CD14-positive monocyte (primary cell): ENCODE measurements at regions not wholly inside any gene's neighbourhood (a gene's known extent, or its start where the extent isn't known, plus 50 kb on each side); places are given as distances from the start of the nearest gene placed in this dataset.

Experiments used
- DNase-seq, 3 donors: peaks; one replicate each; pipeline ENCODE4 v3.0.0-alpha.2; 2011 to 2022
- H2AFZ ChIP-seq: 2 replicates; pipeline ENCODE4 v1.6.0; 2012; ENCODE audit warnings: mild to moderate bottlenecking, low read depth, low read length, inconsistent platforms; ENCODE audit not compliant: insufficient read depth, poor library complexity, severe bottlenecking
- H3K27ac ChIP-seq, 2 donors: 1 replicate in 1 of 2; 2 replicates in 1 of 2; pipeline ENCODE4 v1.5.1; 2012 to 2013; ENCODE audit warnings: low read length in 2 of 2, control low read depth in 1 of 2, inconsistent platforms in 1 of 2, low read depth in 1 of 2, mild to moderate bottlenecking in 1 of 2
- H3K27me3 ChIP-seq, 2 donors: one replicate each; pipeline versions ENCODE4 v1.6.0 to v1.6.1; 2011 to 2013; ENCODE audit warnings: low read length in 2 of 2; ENCODE audit not compliant: control insufficient read depth in 2 of 2, insufficient read depth in 2 of 2
- H3K36me3 ChIP-seq, 2 donors: replicated peaks in 1 of 2; 1 replicate in 1 of 2; 2 replicates in 1 of 2; pipeline versions ENCODE4 v1.5.1 to v1.6.1; 2012 to 2013; ENCODE audit warnings: low read length in 2 of 2, control low read depth in 1 of 2, inconsistent platforms in 1 of 2, mild to moderate bottlenecking in 1 of 2; ENCODE audit not compliant: insufficient read depth in 2 of 2, control insufficient read depth in 1 of 2
- H3K4me1 ChIP-seq, 2 donors: 1 replicate in 1 of 2; 2 replicates in 1 of 2; pipeline versions ENCODE4 v1.5.1 to v1.6.1; 2012 to 2013; ENCODE audit warnings: low read length in 2 of 2, control low read depth in 1 of 2, inconsistent platforms in 1 of 2, mild to moderate bottlenecking in 1 of 2, moderate library complexity in 1 of 2; ENCODE audit not compliant: insufficient read depth in 2 of 2, control insufficient read depth in 1 of 2
- H3K4me2 ChIP-seq: replicated peaks from 2 replicates; pipeline ENCODE3; 2012; ENCODE audit warnings: low read length, moderate library complexity, mild to moderate bottlenecking; ENCODE audit not compliant: poor library complexity, severe bottlenecking; ENCODE audit errors: extremely low read depth
- H3K4me3 ChIP-seq, 3 experiments: fragments of 200-600 bp in 1 of 3; sonication (generic) in 1 of 3; replicated peaks in 1 of 3; 1 replicate in 2 of 3; 2 replicates in 1 of 3; pipeline ENCODE4 v1.5.1; 2011 to 2013; ENCODE audit warnings: low read length in 3 of 3, mild to moderate bottlenecking in 3 of 3, control low read depth in 2 of 3, low read depth in 2 of 3, inconsistent platforms in 1 of 3, moderate library complexity in 1 of 3
- H3K79me2 ChIP-seq: 2 replicates; pipeline ENCODE4 v1.6.0; 2012; ENCODE audit warnings: mild to moderate bottlenecking, control low read depth, inconsistent platforms, low read length, moderate library complexity; ENCODE audit not compliant: insufficient read depth
- H3K9ac ChIP-seq: 2 replicates; pipeline ENCODE4 v1.6.0; 2017; ENCODE audit warnings: low read length, mild to moderate bottlenecking; ENCODE audit not compliant: insufficient read depth, poor library complexity, severe bottlenecking
- H3K9me3 ChIP-seq, 2 donors: replicated peaks in 1 of 2; 1 replicate in 1 of 2; 2 replicates in 1 of 2; pipeline versions ENCODE4 v1.5.1 to v1.6.1; 2012 to 2013; ENCODE audit warnings: low read length in 2 of 2, control low read depth in 1 of 2; ENCODE audit not compliant: control insufficient read depth in 1 of 2, insufficient read depth in 1 of 2
- H4K20me1 ChIP-seq: 2 replicates; pipeline ENCODE4 v1.6.0; 2012; ENCODE audit warnings: mild to moderate bottlenecking, low read length, control low read depth, moderate library complexity; ENCODE audit not compliant: insufficient read depth
- H3K27ac Mint-ChIP-seq, 7 donors: one replicate each; pipeline ENCODE4 v1.8.0; 2020; ENCODE audit warnings: mild to moderate bottlenecking in 7 of 7, mixed read lengths in 7 of 7, moderate library complexity in 6 of 7, inconsistent platforms in 2 of 7
- H3K27me3 Mint-ChIP-seq, 3 donors: one replicate each; pipeline ENCODE4 v1.8.0; 2021 to 2022; ENCODE audit warnings: low read depth in 3 of 3, mild to moderate bottlenecking in 3 of 3, mixed read lengths in 3 of 3, moderate library complexity in 3 of 3, inconsistent platforms in 1 of 3
- H3K36me3 Mint-ChIP-seq, 2 donors: one replicate each; pipeline ENCODE4 v1.8.0; 2020; ENCODE audit warnings: mixed read lengths in 2 of 2, inconsistent platforms in 1 of 2, mild to moderate bottlenecking in 1 of 2
- H3K4me1 Mint-ChIP-seq: one replicate; pipeline ENCODE4 v1.8.0; 2020; ENCODE audit warnings: mild to moderate bottlenecking, mixed read lengths
- H3K4me3 Mint-ChIP-seq, 2 donors: one replicate each; pipeline ENCODE4 v1.8.0; 2020; ENCODE audit warnings: mild to moderate bottlenecking in 2 of 2, mixed read lengths in 2 of 2, moderate library complexity in 1 of 2
- H3K9me3 Mint-ChIP-seq, 7 donors: one replicate each; pipeline ENCODE4 v1.8.0; 2020 to 2022; ENCODE audit warnings: mixed read lengths in 7 of 7, mild to moderate bottlenecking in 6 of 7, moderate library complexity in 6 of 7, inconsistent platforms in 2 of 7
- CTCF ChIP-seq: fragments of 200-600 bp; IDR thresholded peaks from one replicate; pipeline ENCODE4 v1.8.0; 2022; ENCODE audit warnings: antibody characterized with exemption, mild to moderate bottlenecking
- WGBS: methylation state at CpG from one replicate; pipeline ENCODE4 v1.1.5; 2013; ENCODE audit warnings: missing lambda C conversion rate; ENCODE audit not compliant: insufficient coverage; 5-methylcytosine and 5-hydroxymethylcytosine counted together
- intact Hi-C, 2 donors: fragments of 100-400 bp; cut with micrococcal nuclease; formaldehyde crosslinking; loops; one replicate each; pipeline versions ENCODE4 v1.15.0 to v1.15.1; 2023

DNA sequence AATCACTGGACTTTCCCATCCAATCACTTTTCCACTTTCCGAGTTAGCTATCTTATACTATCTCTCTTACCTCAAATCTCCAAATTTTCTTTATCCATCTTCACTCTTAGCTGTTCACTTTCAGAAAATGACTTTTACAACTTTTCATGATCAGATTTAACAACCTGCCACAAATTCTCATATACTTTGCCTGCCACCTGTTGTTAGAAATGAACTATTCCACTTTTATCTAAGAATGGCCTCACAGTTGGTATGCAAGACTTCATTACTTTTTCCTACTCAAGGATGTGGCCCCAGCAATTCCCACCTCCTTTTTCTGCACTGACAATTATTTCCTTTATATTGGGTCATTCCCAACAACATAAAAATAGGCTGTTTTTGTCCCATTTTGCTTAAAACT, 93.6 kb upstream of the DEPDC1 start:
- Histone ChIP-seq H3K27ac (no peak overlapping the region), H3K4me1 (no peaks in the 10 kb centered on the region), H3K9ac (no peak overlapping the region), H3K36me3 (no peaks in the 10 kb centered on the region), H2AFZ (no peak overlapping the region), H4K20me1 (no peaks in the 10 kb centered on the region), H3K9me3 (no peaks in the 10 kb centered on the region), H3K79me2 (no peaks in the 10 kb centered on the region), H3K4me3 (no peak overlapping the region), H3K4me2 (no peak overlapping the region), H3K27me3 (no peaks in the 10 kb centered on the region)
- H3K27ac Mint-ChIP-seq, result no peak overlapping the region
- intact Hi-C loops, result no loop called here
- no peak overlapping the region for H3K4me3 Mint-ChIP-seq
- H3K27me3 Mint-ChIP-seq, result peaks cover 0 to 1% (median 0%) of the 10 kb centered on the region in 3 donors
- no peaks in the 10 kb centered on the region for H3K36me3 Mint-ChIP-seq
- no peak for DNase-seq
- no peak for TF ChIP-seq CTCF
- 89% methylated on average over 1 of the region's 1 CpG for WGBS
- no peaks in the 10 kb centered on the region for H3K9me3 Mint-ChIP-seq
- H3K4me1 Mint-ChIP-seq, result no peaks in the 10 kb centered on the region

GRCh38 chr1:68594851-68595250, 98.0 kb upstream of the DEPDC1 start:
- no peaks in the 10 kb centered on the region for H3K4me1 Mint-ChIP-seq
- Histone ChIP-seq H3K9me3 (no peaks in the 10 kb centered on the region), H2AFZ (no peak overlapping the region), H3K27me3 (no peaks in the 10 kb centered on the region), H3K9ac (no peak overlapping the region), H4K20me1 (no peaks in the 10 kb centered on the region), H3K4me1 (no peaks in the 10 kb centered on the region), H3K36me3 (no peaks in the 10 kb centered on the region), H3K4me3 (no peak overlapping the region), H3K79me2 (no peaks in the 10 kb centered on the region), H3K27ac (no peak overlapping the region), H3K4me2 (no peak overlapping the region)
- no peak for DNase-seq
- H3K4me3 Mint-ChIP-seq, result no peak overlapping the region
- peaks cover 0 to 1% (median 0%) of the 10 kb centered on the region in 3 donors for H3K27me3 Mint-ChIP-seq
- WGBS, result no CpG with 5 or more reads among the region's 2 CpGs
- intact Hi-C loops, result no loop called here
- no peak for TF ChIP-seq CTCF
- no peaks in the 10 kb centered on the region for H3K36me3 Mint-ChIP-seq
- H3K27ac Mint-ChIP-seq, result no peak overlapping the region
- H3K9me3 Mint-ChIP-seq, result peaks cover 0 to 5% (median 0%) of the 10 kb centered on the region in 7 donors
